Liver (tissue), 8 donors: ENCODE measurements at regions not wholly inside any gene's neighbourhood (a gene's known extent, or its start where the extent isn't known, plus 50 kb on each side); places are given as distances from the start of the nearest gene placed in this dataset.

Source experiments
- DNase-seq: peaks from one replicate; pipeline ENCODE4 v3.0.0-alpha.2; 2017; ENCODE audit warnings: low spot score
- H3K27ac ChIP-seq, 2 donors: one replicate each; pipeline ENCODE4 v1.7.0; 2013; ENCODE audit warnings: inconsistent platforms in 2 of 2, low read length in 2 of 2, control low read depth in 1 of 2, low read depth in 1 of 2, mild to moderate bottlenecking in 1 of 2
- H3K27me3 ChIP-seq, 4 donors: one replicate each; pipeline versions ENCODE4 v1.6.1 to v1.7.0; 2013; ENCODE audit warnings: low read length in 3 of 4, inconsistent platforms in 1 of 4, mild to moderate bottlenecking in 1 of 4, moderate library complexity in 1 of 4; ENCODE audit not compliant: control insufficient read depth in 4 of 4, insufficient read depth in 4 of 4
- H3K36me3 ChIP-seq, 4 donors: one replicate each; pipeline versions ENCODE4 v1.6.1 to v1.7.0; 2013; ENCODE audit warnings: low read length in 3 of 4, mild to moderate bottlenecking in 3 of 4, low read depth in 1 of 4, moderate library complexity in 1 of 4; ENCODE audit not compliant: control insufficient read depth in 4 of 4, insufficient read depth in 3 of 4
- H3K4me1 ChIP-seq, 4 donors: one replicate each; pipeline versions ENCODE4 v1.6.1 to v1.7.0; 2013; ENCODE audit warnings: low read length in 3 of 4, mild to moderate bottlenecking in 3 of 4, moderate library complexity in 1 of 4; ENCODE audit not compliant: control insufficient read depth in 4 of 4, insufficient read depth in 4 of 4
- H3K4me3 ChIP-seq, 3 donors: one replicate each; pipeline versions ENCODE4 v1.6.1 to v1.7.0; 2013; ENCODE audit warnings: low read length in 3 of 3, control low read depth in 1 of 3, low read depth in 1 of 3, mild to moderate bottlenecking in 1 of 3
- H3K9ac ChIP-seq, 2 donors: one replicate each; pipeline ENCODE4 v1.7.0; 2013; ENCODE audit warnings: low read length in 2 of 2, mild to moderate bottlenecking in 2 of 2, moderate library complexity in 2 of 2, control low read depth in 1 of 2, low read depth in 1 of 2
- H3K9me3 ChIP-seq, 4 donors: one replicate each; pipeline versions ENCODE4 v1.6.1 to v1.7.0; 2013; ENCODE audit warnings: low read length in 3 of 4; ENCODE audit not compliant: control insufficient read depth in 4 of 4
- ATF3 ChIP-seq: IDR thresholded peaks from 2 replicates; pipeline ENCODE4 v1.6.1; 2016; ENCODE audit warnings: antibody characterized with exemption
- CTCF ChIP-seq: fragments of 150-350 bp; IDR thresholded peaks from 2 replicates; pipeline ENCODE4 v1.5.1; 2017; ENCODE audit warnings: improper control_type of control experiment, low read depth, low read length; ENCODE audit not compliant: missing input control
- FOXA2 ChIP-seq: IDR thresholded peaks from 2 replicates; pipeline ENCODE4 v1.6.1; 2016; ENCODE audit warnings: antibody characterized with exemption
- GABPA ChIP-seq, 2 donors: IDR thresholded peaks in 1 of 2; conservative IDR thresholded peaks in 1 of 2; 2 replicates each; pipeline ENCODE4 v1.6.1; 2016; ENCODE audit warnings: antibody characterized with exemption in 2 of 2, mild to moderate bottlenecking in 1 of 2, moderate library complexity in 1 of 2
- HNF4A ChIP-seq, 2 donors: conservative IDR thresholded peaks; 2 replicates each; pipeline ENCODE4 v1.6.1; 2016; ENCODE audit warnings: antibody characterized with exemption in 2 of 2, mild to moderate bottlenecking in 2 of 2
- HNF4G ChIP-seq: IDR thresholded peaks from 2 replicates; pipeline ENCODE4 v1.6.1; 2016; ENCODE audit warnings: antibody characterized with exemption
- JUND ChIP-seq, 2 donors: IDR thresholded peaks; 2 replicates each; pipeline ENCODE4 v1.6.1; 2016; ENCODE audit warnings: antibody characterized with exemption in 2 of 2
- RAD21 ChIP-seq, 2 donors: IDR thresholded peaks; 2 replicates each; pipeline ENCODE4 v1.6.1; 2016; ENCODE audit warnings: antibody characterized with exemption in 2 of 2, mild to moderate bottlenecking in 2 of 2
- REST ChIP-seq: IDR thresholded peaks from 2 replicates; pipeline ENCODE4 v1.6.1; 2016; ENCODE audit warnings: antibody characterized with exemption, mild to moderate bottlenecking
- RXRA ChIP-seq, 2 donors: IDR thresholded peaks; 2 replicates each; pipeline ENCODE4 v1.6.1; 2017 to 2018; ENCODE audit warnings: antibody characterized with exemption in 2 of 2, mild to moderate bottlenecking in 1 of 2
- SP1 ChIP-seq: IDR thresholded peaks from 2 replicates; pipeline ENCODE4 v1.6.1; 2018; ENCODE audit warnings: antibody characterized with exemption, mild to moderate bottlenecking
- TAF1 ChIP-seq: conservative IDR thresholded peaks from 2 replicates; pipeline ENCODE4 v1.6.1; 2016; ENCODE audit warnings: antibody characterized with exemption, mild to moderate bottlenecking
- YY1 ChIP-seq: IDR thresholded peaks from 2 replicates; pipeline ENCODE4 v1.6.1; 2016; ENCODE audit warnings: antibody characterized with exemption, mild to moderate bottlenecking
- ZBTB33 ChIP-seq: IDR thresholded peaks from 2 replicates; pipeline ENCODE4 v1.6.1; 2016; ENCODE audit warnings: antibody characterized with exemption
- WGBS: extraction: QIAGEN DNeasy Blood & Tissue Kit; methylation state at CpG from one replicate; pipeline ENCODE4 v1.1.7; 2013; 5-methylcytosine and 5-hydroxymethylcytosine counted together
- donor health status: healthy.
- donor health status: healthy.
- donor health status: healthy.
- donor health status: healthy.
- donor health status: healthy.

- WGBS = 35% methylated on average over 24 of the region's 24 CpGs
- Histone ChIP-seq H3K4me1 (peaks cover 27 to 37% (median 31%) of the 10 kb centered on the region in 4 donors), H3K27ac (peak overlapping the region; percentile 89 to 97), H3K9me3 (no peaks in the 10 kb centered on the region), H3K9ac (peak overlapping the region; percentile 60), H3K36me3 (no peaks in the 10 kb centered on the region), H3K4me3 (no peak overlapping the region), H3K27me3 (no peaks in the 10 kb centered on the region)
- TF ChIP-seq TAF1 = no peak
- no peak for TF ChIP-seq REST
- no peak for TF ChIP-seq CTCF
- TF ChIP-seq YY1 = no peak
- peak; percentile 33 for TF ChIP-seq SP1
- TF ChIP-seq RAD21 (IDR thresholded peaks at IDR 0.05) = peak in 1 of 2 donors; percentile 53
- TF ChIP-seq HNF4A (conservative IDR thresholded peaks at IDR 0.05) = no peak
- DNase-seq = peak; percentile 92
These were observed 62.7 kb upstream of the KLF13 start for GRCh38 chr15:31263751-31264558.

GRCh38 chr15:31264559-31265089 lies 62.0 kb upstream of the KLF13 start:
- no peak overlapping the region for H3K4me3 ChIP-seq
- 73% methylated on average over 6 of the region's 6 CpGs for WGBS

GRCh38 chr15:31265090-31265870 lies 61.4 kb upstream of the KLF13 start:
- H3K9me3 ChIP-seq = no peaks in the 10 kb centered on the region
- H3K27ac ChIP-seq = peak overlapping the region; percentile 89 to 97
- peak; percentile 69 for DNase-seq
- no peaks in the 10 kb centered on the region for H3K27me3 ChIP-seq
- H3K4me3 ChIP-seq = no peak overlapping the region
- no peaks in the 10 kb centered on the region for H3K36me3 ChIP-seq
- WGBS = 58% methylated on average over 21 of the region's 21 CpGs
- peaks cover 27 to 37% (median 31%) of the 10 kb centered on the region in 4 donors for H3K4me1 ChIP-seq
- no peak overlapping the region for H3K9ac ChIP-seq
- TF ChIP-seq GABPA (IDR thresholded peaks at IDR 0.05 in 1 of 2, conservative IDR thresholded peaks at IDR 0.05 in 1 of 2) (no peak), ZBTB33 (no peak), JUND (IDR thresholded peaks at IDR 0.05) (no peak), HNF4G (peak; percentile 67), RXRA (IDR thresholded peaks at IDR 0.05) (peak in 1 of 2 donors; percentile 36), ATF3 (no peak), FOXA2 (no peak)

More at GRCh38 chr15:31264559-31265089, 62.0 kb upstream of the KLF13 start:
- TF ChIP-seq GABPA (IDR thresholded peaks at IDR 0.05 in 1 of 2, conservative IDR thresholded peaks at IDR 0.05 in 1 of 2) = no peak
- Histone ChIP-seq H3K9ac (no peak overlapping the region), H3K27ac (peak overlapping the region; percentile 89 to 97), H3K4me1 (peaks cover 27 to 37% (median 31%) of the 10 kb centered on the region in 4 donors), H3K27me3 (no peaks in the 10 kb centered on the region), H3K9me3 (no peaks in the 10 kb centered on the region), H3K36me3 (no peaks in the 10 kb centered on the region)
- DNase-seq = no peak
